Esophagus squamous epithelium (tissue), 4 donors: ENCODE measurements at regions not wholly inside any gene's neighbourhood (a gene's known extent, or its start where the extent isn't known, plus 50 kb on each side); places are given as distances from the start of the nearest gene placed in this dataset.

Experiments used
- CTCF ChIP-seq, 6 experiments: fragments of 450-650 bp in 4 of 6; fragments of 200-600 bp in 2 of 6; sonication (generic) in 2 of 6; IDR thresholded peaks; one replicate each; pipeline ENCODE4 v1.5.1; 2016 to 2019; ENCODE audit warnings: antibody characterized with exemption in 6 of 6, mild to moderate bottlenecking in 4 of 6, moderate library complexity in 4 of 6
- POLR2A ChIP-seq, 4 donors: fragments of 450-650 bp; IDR thresholded peaks; one replicate each; pipeline ENCODE4 v1.6.1; 2017; ENCODE audit warnings: antibody characterized with exemption in 4 of 4, mild to moderate bottlenecking in 4 of 4, moderate library complexity in 3 of 4

GRCh38 chr4:101458473-101458872 is 111.1 kb upstream of the PPP3CA start:
- TF ChIP-seq CTCF (IDR thresholded peaks at IDR 0.05) (no peak), POLR2A (IDR thresholded peaks at IDR 0.05) (no peak)
